GM19397 (cell line): ENCODE measurements at regions not wholly inside any gene's neighbourhood (a gene's known extent, or its start where the extent isn't known, plus 50 kb on each side); places are given as distances from the start of the nearest gene placed in this dataset.

Experiments used
- ATAC-seq: cut with Tn5 transposase; IDR thresholded peaks from one replicate; pipeline ENCODE4 v1.9.1; 2021; ENCODE audit warnings: mild to moderate bottlenecking, moderate library complexity; ENCODE audit not compliant: unreplicated experiment

- no peak for ATAC-seq
Measured at GRCh38 chr15:79656151-79657000, 224.2 kb downstream of the MINAR1 start.

- ATAC-seq = no peak
Measured at GRCh38 chr15:79657722-79658121, 225.6 kb downstream of the MINAR1 start.

GRCh38 chr15:79659691-79660090 lies 227.6 kb downstream of the MINAR1 start:
- ATAC-seq = no peak

- ATAC-seq = no peak
Measured at GRCh38 chr15:79661411-79661810, 229.3 kb downstream of the MINAR1 start.

- ATAC-seq = peak; percentile 68
Measured at GRCh38 chr15:79673416-79674123, 223.2 kb downstream of the MTHFS start.

- no peak for ATAC-seq
Measured at GRCh38 chr15:79674124-79674465, 222.7 kb downstream of the MTHFS start.

- ATAC-seq = no peak
Measured at GRCh38 chr15:79675982-79676381, 220.8 kb downstream of the MTHFS start.

GRCh38 chr15:79676621-79677020 lies 220.2 kb downstream of the MTHFS start:
- no peak for ATAC-seq

GRCh38 chr15:79677241-79677640 lies 219.6 kb downstream of the MTHFS start:
- ATAC-seq = no peak

- ATAC-seq = no peak
Measured at GRCh38 chr15:79678032-79678701, 218.6 kb downstream of the MTHFS start.

GRCh38 chr15:79680720-79681119 lies 216.1 kb downstream of the MTHFS start:
- ATAC-seq = no peak

GRCh38 chr15:79682285-79682684 lies 214.5 kb downstream of the MTHFS start:
- ATAC-seq = no peak

- no peak for ATAC-seq
Measured at GRCh38 chr15:79682851-79683288, 213.9 kb downstream of the MTHFS start.

- no peak for ATAC-seq
Measured at GRCh38 chr15:79689030-79689429, 207.8 kb downstream of the MTHFS start.

GRCh38 chr15:79700951-79701480 lies 195.8 kb downstream of the MTHFS start:
- ATAC-seq = no peak

- no peak for ATAC-seq
Measured at GRCh38 chr15:79702621-79703020, 194.2 kb downstream of the MTHFS start.

- ATAC-seq = no peak
Measured at GRCh38 chr15:79721256-79721655, 175.6 kb downstream of the MTHFS start.

- ATAC-seq = no peak
Measured at GRCh38 chr15:79724312-79724711, 172.5 kb downstream of the MTHFS start.

GRCh38 chr15:79724804-79725203 lies 172.0 kb downstream of the MTHFS start:
- no peak for ATAC-seq

GRCh38 chr15:79728867-79729266 lies 167.9 kb downstream of the MTHFS start:
- no peak for ATAC-seq

GRCh38 chr15:79736435-79737000 lies 160.3 kb downstream of the MTHFS start:
- ATAC-seq = no peak
